ENCODE measurements at regions not wholly inside any gene's neighbourhood (a gene's known extent, or its start where the extent isn't known, plus 50 kb on each side); places are given as distances from the start of the nearest gene placed in this dataset.

- no peak for TF ChIP-seq TAF1 (IDR thresholded peaks at IDR 0.05; ENCODE audit: low read depth, low read length)
- no peak for TF ChIP-seq POLR2A (IDR thresholded peaks at IDR 0.05; ENCODE audit: low read depth, low read length)
- TF ChIP-seq SPI1 (IDR thresholded peaks at IDR 0.05; ENCODE audit: low read depth, low read length), result no peak
- TF ChIP-seq PAX5 (IDR thresholded peaks at IDR 0.05; ENCODE audit: insufficient read depth, low read length, severe bottlenecking), result no peak
- no peak for TF ChIP-seq POU2F2 (IDR thresholded peaks at IDR 0.05; ENCODE audit: low read depth, low read length)
- no peak for TF ChIP-seq POLR2AphosphoS5 (IDR thresholded peaks at IDR 0.05; ENCODE audit: low read depth, low read length)
- FAIRE-seq, result no peak
- DNase-seq (ENCODE audit: insufficient read length, low spot score), result no peak
Observed at GRCh38 chr4:62293551-62293950, 1093.4 kb downstream of the ADGRL3 start.

- FAIRE-seq, result no peak
- TF ChIP-seq SPI1 (IDR thresholded peaks at IDR 0.05; ENCODE audit: low read depth, low read length), result no peak
- no peak for TF ChIP-seq POLR2AphosphoS5 (IDR thresholded peaks at IDR 0.05; ENCODE audit: low read depth, low read length)
- TF ChIP-seq TAF1 (IDR thresholded peaks at IDR 0.05; ENCODE audit: low read depth, low read length), result no peak
- TF ChIP-seq POLR2A (IDR thresholded peaks at IDR 0.05; ENCODE audit: low read depth, low read length), result no peak
- no peak for TF ChIP-seq POU2F2 (IDR thresholded peaks at IDR 0.05; ENCODE audit: low read depth, low read length)
- TF ChIP-seq PAX5 (IDR thresholded peaks at IDR 0.05; ENCODE audit: insufficient read depth, low read length, severe bottlenecking), result no peak
- DNase-seq (ENCODE audit: insufficient read length, low spot score), result no peak
Observed at GRCh38 chr4:62292911-62293310, 1092.8 kb downstream of the ADGRL3 start.

- no peak for FAIRE-seq
- TF ChIP-seq POLR2AphosphoS5 (IDR thresholded peaks at IDR 0.05; ENCODE audit: low read depth, low read length) (no peak), POU2F2 (IDR thresholded peaks at IDR 0.05; ENCODE audit: low read depth, low read length) (no peak), TAF1 (IDR thresholded peaks at IDR 0.05; ENCODE audit: low read depth, low read length) (no peak), POLR2A (IDR thresholded peaks at IDR 0.05; ENCODE audit: low read depth, low read length) (no peak), SPI1 (IDR thresholded peaks at IDR 0.05; ENCODE audit: low read depth, low read length) (no peak), PAX5 (IDR thresholded peaks at IDR 0.05; ENCODE audit: insufficient read depth, low read length, severe bottlenecking) (no peak)
- no peak for DNase-seq (ENCODE audit: insufficient read length, low spot score)
Observed at GRCh38 chr4:62288808-62289541, 1088.8 kb downstream of the ADGRL3 start.

GRCh38 chr4:62285026-62285425 is 1084.9 kb downstream of the ADGRL3 start:
- no peak for FAIRE-seq
- TF ChIP-seq POU2F2 (IDR thresholded peaks at IDR 0.05; ENCODE audit: low read depth, low read length), result no peak
- no peak for TF ChIP-seq SPI1 (IDR thresholded peaks at IDR 0.05; ENCODE audit: low read depth, low read length)
- TF ChIP-seq PAX5 (IDR thresholded peaks at IDR 0.05; ENCODE audit: insufficient read depth, low read length, severe bottlenecking), result no peak
- TF ChIP-seq POLR2AphosphoS5 (IDR thresholded peaks at IDR 0.05; ENCODE audit: low read depth, low read length), result no peak
- no peak for TF ChIP-seq POLR2A (IDR thresholded peaks at IDR 0.05; ENCODE audit: low read depth, low read length)
- no peak for TF ChIP-seq TAF1 (IDR thresholded peaks at IDR 0.05; ENCODE audit: low read depth, low read length)

GRCh38 chr4:62279689-62280088 is 1079.6 kb downstream of the ADGRL3 start:
- no peak for DNase-seq (ENCODE audit: insufficient read length, low spot score)
- no peak for TF ChIP-seq POU2F2 (IDR thresholded peaks at IDR 0.05; ENCODE audit: low read depth, low read length)
- no peak for TF ChIP-seq POLR2A (IDR thresholded peaks at IDR 0.05; ENCODE audit: low read depth, low read length)
- no peak for TF ChIP-seq TAF1 (IDR thresholded peaks at IDR 0.05; ENCODE audit: low read depth, low read length)

More at GRCh38 chr4:62285026-62285425, 1084.9 kb downstream of the ADGRL3 start:
- no peak for DNase-seq (ENCODE audit: insufficient read length, low spot score)

GRCh38 chr4:62275470-62275869 is 1075.3 kb downstream of the ADGRL3 start:
- DNase-seq (ENCODE audit: insufficient read length, low spot score) (no peak), FAIRE-seq (no peak)
- TF ChIP-seq POLR2A (IDR thresholded peaks at IDR 0.05; ENCODE audit: low read depth, low read length) (no peak), TAF1 (IDR thresholded peaks at IDR 0.05; ENCODE audit: low read depth, low read length) (no peak), POLR2AphosphoS5 (IDR thresholded peaks at IDR 0.05; ENCODE audit: low read depth, low read length) (no peak), POU2F2 (IDR thresholded peaks at IDR 0.05; ENCODE audit: low read depth, low read length) (no peak), PAX5 (IDR thresholded peaks at IDR 0.05; ENCODE audit: insufficient read depth, low read length, severe bottlenecking) (no peak), SPI1 (IDR thresholded peaks at IDR 0.05; ENCODE audit: low read depth, low read length) (no peak)

More at GRCh38 chr4:62279689-62280088, 1079.6 kb downstream of the ADGRL3 start:
- FAIRE-seq, result no peak

- TF ChIP-seq POLR2A (IDR thresholded peaks at IDR 0.05; ENCODE audit: low read depth, low read length) (no peak), POLR2AphosphoS5 (IDR thresholded peaks at IDR 0.05; ENCODE audit: low read depth, low read length) (no peak), PAX5 (IDR thresholded peaks at IDR 0.05; ENCODE audit: insufficient read depth, low read length, severe bottlenecking) (no peak)
- FAIRE-seq (no peak), DNase-seq (ENCODE audit: insufficient read length, low spot score) (no peak)
Observed at GRCh38 chr4:62274782-62275181, 1074.7 kb downstream of the ADGRL3 start.

- FAIRE-seq (no peak), DNase-seq (ENCODE audit: insufficient read length, low spot score) (no peak)
- no peak for TF ChIP-seq POU2F2 (IDR thresholded peaks at IDR 0.05; ENCODE audit: low read depth, low read length)
- TF ChIP-seq SPI1 (IDR thresholded peaks at IDR 0.05; ENCODE audit: low read depth, low read length), result no peak
- no peak for TF ChIP-seq TAF1 (IDR thresholded peaks at IDR 0.05; ENCODE audit: low read depth, low read length)
- TF ChIP-seq PAX5 (IDR thresholded peaks at IDR 0.05; ENCODE audit: insufficient read depth, low read length, severe bottlenecking), result no peak
- no peak for TF ChIP-seq POLR2AphosphoS5 (IDR thresholded peaks at IDR 0.05; ENCODE audit: low read depth, low read length)
- no peak for TF ChIP-seq POLR2A (IDR thresholded peaks at IDR 0.05; ENCODE audit: low read depth, low read length)
Observed at GRCh38 chr4:62271107-62271506, 1071.0 kb downstream of the ADGRL3 start.

- DNase-seq (ENCODE audit: insufficient read length, low spot score) (no peak), FAIRE-seq (no peak)
- TF ChIP-seq POLR2A (IDR thresholded peaks at IDR 0.05; ENCODE audit: low read depth, low read length), result no peak
Observed at GRCh38 chr4:62269918-62270317, 1069.8 kb downstream of the ADGRL3 start.

- DNase-seq (ENCODE audit: insufficient read length, low spot score) (no peak), FAIRE-seq (no peak)
- no peak for TF ChIP-seq POU2F2 (IDR thresholded peaks at IDR 0.05; ENCODE audit: low read depth, low read length)
- no peak for TF ChIP-seq POLR2AphosphoS5 (IDR thresholded peaks at IDR 0.05; ENCODE audit: low read depth, low read length)
- no peak for TF ChIP-seq POLR2A (IDR thresholded peaks at IDR 0.05; ENCODE audit: low read depth, low read length)
Observed at GRCh38 chr4:62263454-62263853, 1063.3 kb downstream of the ADGRL3 start.
